ENCODE measurements at regions not wholly inside any gene's neighbourhood (a gene's known extent, or its start where the extent isn't known, plus 50 kb on each side); places are given as distances from the start of the nearest gene placed in this dataset.

DNA sequence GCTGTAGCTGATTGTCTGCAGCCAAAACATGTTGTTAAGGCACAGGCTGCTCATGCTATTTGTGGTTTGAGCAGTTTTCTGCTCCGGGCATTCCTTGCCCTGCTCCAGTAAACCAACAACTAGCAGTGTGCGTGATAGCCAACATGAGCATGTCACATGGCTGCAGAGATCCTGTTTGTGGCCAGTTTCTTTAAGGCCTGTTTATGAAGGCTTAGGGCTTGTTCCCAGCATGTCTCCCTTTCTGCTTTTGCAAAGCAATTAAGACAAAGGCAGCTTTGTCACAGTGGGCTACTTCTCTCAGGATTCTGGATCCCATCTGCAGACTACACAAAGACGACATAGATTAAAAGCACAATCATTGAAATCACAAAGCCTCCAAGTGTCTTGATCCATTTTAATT is 160.5 kb downstream of the ZNF518B start:
- TF ChIP-seq CTCF (IDR thresholded peaks at IDR 0.05; ENCODE audit: borderline replicate concordance, extremely low read depth, low read length, poor library complexity, severe bottlenecking) (no peak), EZH2 (IDR thresholded peaks at IDR 0.05; ENCODE audit: borderline replicate concordance, low read depth, low read length, severe bottlenecking) (no peak)

Data from DND-41 (cell line).